Kidney (tissue), 13 donors: ENCODE measurements at regions not wholly inside any gene's neighbourhood (a gene's known extent, or its start where the extent isn't known, plus 50 kb on each side); places are given as distances from the start of the nearest gene placed in this dataset.
A peak's percentile ranks its signal among the peaks of the same experiment; 100 is the strongest.

Experiments
- DNase-seq, 5 donors: peaks; one replicate each; pipeline ENCODE4 v3.0.0-alpha.2; 2013 to 2020
- FAIRE-seq: peaks from 2 replicates; lab custom pipeline; 2012; peaks lifted over from hg19 to GRCh38; lab: Jason Lieb, UNC
- H3K27ac ChIP-seq, 2 donors: one replicate each; pipeline ENCODE4 v1.7.0; 2013; ENCODE audit warnings: low read depth in 2 of 2, low read length in 2 of 2, inconsistent platforms in 1 of 2
- H3K27me3 ChIP-seq: one replicate; pipeline ENCODE4 v1.7.1; 2013; ENCODE audit warnings: low read length, inconsistent platforms; ENCODE audit not compliant: control insufficient read depth, insufficient read depth
- H3K36me3 ChIP-seq, 3 donors: one replicate each; pipeline versions ENCODE4 v1.7.0 to v1.7.1; 2013; ENCODE audit warnings: low read length in 3 of 3, control low read depth in 1 of 3, inconsistent platforms in 1 of 3; ENCODE audit not compliant: insufficient read depth in 3 of 3, control insufficient read depth in 2 of 3
- H3K4me1 ChIP-seq, 3 donors: one replicate each; pipeline versions ENCODE4 v1.7.0 to v1.7.1; 2013; ENCODE audit warnings: low read length in 3 of 3, inconsistent platforms in 1 of 3, low read depth in 1 of 3; ENCODE audit not compliant: control insufficient read depth in 2 of 3, insufficient read depth in 2 of 3
- H3K4me3 ChIP-seq, 3 donors: one replicate each; pipeline versions ENCODE4 v1.7.0 to v1.8.1; 2013; ENCODE audit warnings: low read length in 3 of 3, control low read depth in 1 of 3, inconsistent platforms in 1 of 3
- H3K9ac ChIP-seq, 3 donors: one replicate each; pipeline versions ENCODE4 v1.7.0 to v1.7.1; 2013; ENCODE audit warnings: low read length in 3 of 3, control low read depth in 1 of 3, inconsistent platforms in 1 of 3
- H3K9me3 ChIP-seq, 3 donors: one replicate each; pipeline versions ENCODE4 v1.7.0 to v1.7.1; 2013; ENCODE audit warnings: low read length in 3 of 3, control low read depth in 1 of 3, inconsistent platforms in 1 of 3; ENCODE audit not compliant: control insufficient read depth in 2 of 3, insufficient read depth in 1 of 3
- intact Hi-C: fragments of 100-400 bp; cut with DNase I; formaldehyde crosslinking; loops from one replicate; pipeline ENCODE4 v1.11.1; 2022
- TF ChIP-seq, protein P1 (sequence below): IDR thresholded peaks from 3 replicates; pipeline ENCODE4 v1.5.1; 2012; ENCODE audit warnings: mild to moderate bottlenecking, moderate library complexity, borderline replicate concordance; ENCODE audit not compliant: insufficient read depth; ENCODE audit errors: extremely low read depth
- donor health status: control.
- donor health status: control.
- donor health status: control.
- donor health status: control.
- donor health status: control.
- donor health status: DM: yes; HTN: yes; CAD: no.
- donor health status: Normal renal cell carcinoma (clear cell type).

DNA sequence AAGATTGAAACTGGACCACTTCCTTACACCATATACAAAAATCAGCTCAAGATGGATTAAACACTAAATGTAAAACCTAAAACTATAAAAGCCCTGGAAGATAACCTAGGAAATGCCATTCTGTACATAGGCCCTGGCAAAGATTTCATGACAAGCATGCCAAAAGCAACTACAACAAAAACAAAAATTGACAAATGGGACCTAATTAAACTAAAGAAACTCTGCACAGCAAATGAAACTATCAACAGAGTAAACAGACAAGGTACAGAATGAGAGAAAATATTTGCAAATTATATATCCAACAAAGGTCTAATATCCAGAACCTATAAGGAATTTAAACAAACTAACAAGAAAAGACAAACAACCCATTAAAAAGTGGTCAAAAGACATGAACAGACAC lies 173.1 kb upstream of the CCDC54 start:
- Histone ChIP-seq H3K27ac (no peak overlapping the region), H3K4me3 (no peak overlapping the region), H3K36me3 (no peaks in the 10 kb centered on the region), H3K4me1 (peaks cover 3% of the 10 kb centered on the region in 3 donors), H3K9me3 (no peaks in the 10 kb centered on the region), H3K9ac (no peak overlapping the region), H3K27me3 (no peaks in the 10 kb centered on the region)
- FAIRE-seq (no peak), DNase-seq (no peak)
- TF ChIP-seq, protein P1, sequence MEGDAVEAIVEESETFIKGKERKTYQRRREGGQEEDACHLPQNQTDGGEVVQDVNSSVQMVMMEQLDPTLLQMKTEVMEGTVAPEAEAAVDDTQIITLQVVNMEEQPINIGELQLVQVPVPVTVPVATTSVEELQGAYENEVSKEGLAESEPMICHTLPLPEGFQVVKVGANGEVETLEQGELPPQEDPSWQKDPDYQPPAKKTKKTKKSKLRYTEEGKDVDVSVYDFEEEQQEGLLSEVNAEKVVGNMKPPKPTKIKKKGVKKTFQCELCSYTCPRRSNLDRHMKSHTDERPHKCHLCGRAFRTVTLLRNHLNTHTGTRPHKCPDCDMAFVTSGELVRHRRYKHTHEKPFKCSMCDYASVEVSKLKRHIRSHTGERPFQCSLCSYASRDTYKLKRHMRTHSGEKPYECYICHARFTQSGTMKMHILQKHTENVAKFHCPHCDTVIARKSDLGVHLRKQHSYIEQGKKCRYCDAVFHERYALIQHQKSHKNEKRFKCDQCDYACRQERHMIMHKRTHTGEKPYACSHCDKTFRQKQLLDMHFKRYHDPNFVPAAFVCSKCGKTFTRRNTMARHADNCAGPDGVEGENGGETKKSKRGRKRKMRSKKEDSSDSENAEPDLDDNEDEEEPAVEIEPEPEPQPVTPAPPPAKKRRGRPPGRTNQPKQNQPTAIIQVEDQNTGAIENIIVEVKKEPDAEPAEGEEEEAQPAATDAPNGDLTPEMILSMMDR, result no peak
- intact Hi-C loops, result no loop called here

DNA sequence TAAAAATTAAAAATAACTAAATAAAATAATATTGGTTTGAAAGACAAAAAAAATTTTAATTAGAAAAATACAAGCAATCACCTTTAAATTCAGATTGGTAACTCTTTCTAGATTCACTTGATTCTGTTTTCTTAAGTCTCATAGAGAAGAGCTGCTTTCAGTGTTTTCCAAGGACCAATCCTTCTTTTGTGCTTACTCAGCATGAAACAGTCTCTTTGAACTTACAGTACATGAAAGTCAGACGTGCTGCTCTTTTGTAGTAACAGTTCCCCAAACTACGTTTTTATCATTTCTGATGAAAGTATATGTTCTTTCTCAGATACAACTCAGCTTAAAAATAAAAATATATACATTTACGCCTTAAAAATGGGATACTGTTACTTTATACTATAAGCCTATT lies 171.9 kb upstream of the CCDC54 start:
- intact Hi-C loops, result no loop called here
- DNase-seq, result no peak
- Histone ChIP-seq H3K36me3 (no peaks in the 10 kb centered on the region), H3K27me3 (no peaks in the 10 kb centered on the region), H3K27ac (no peak overlapping the region), H3K4me1 (peaks cover 0 to 3% (median 3%) of the 10 kb centered on the region in 3 donors), H3K4me3 (no peak overlapping the region), H3K9me3 (no peaks in the 10 kb centered on the region), H3K9ac (no peak overlapping the region)
- peak; percentile 32 for FAIRE-seq
- TF ChIP-seq, protein P1, result no peak

DNA sequence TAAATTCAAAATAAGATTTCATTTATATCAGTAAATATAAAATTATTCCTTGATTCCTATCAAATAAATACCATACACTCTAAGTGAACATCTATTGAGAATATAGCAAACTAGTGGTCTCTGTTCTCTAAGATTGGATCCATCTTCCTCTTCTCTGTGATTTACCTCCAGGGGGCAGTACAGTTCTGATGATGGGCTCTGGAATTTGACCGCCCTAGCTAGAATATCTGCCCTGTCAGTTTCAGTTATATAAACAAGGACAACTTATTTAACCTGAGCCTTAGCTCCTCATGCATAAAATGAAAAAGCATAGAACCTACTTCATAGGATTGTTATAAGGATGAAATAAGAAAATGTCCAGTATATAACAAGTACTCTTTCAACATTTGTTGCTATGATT lies 171.1 kb upstream of the CCDC54 start:
- peaks cover 0 to 3% (median 3%) of the 10 kb centered on the region in 3 donors for H3K4me1 ChIP-seq
- H3K9ac ChIP-seq, result no peak overlapping the region
- DNase-seq (peak in 2 of 5 donors; percentile 38 to 60), FAIRE-seq (no peak)
- H3K27ac ChIP-seq, result no peak overlapping the region
- H3K4me3 ChIP-seq, result no peak overlapping the region
- TF ChIP-seq, protein P1, result peak; percentile 37
- intact Hi-C loops, result no loop called here
- H3K36me3 ChIP-seq, result no peaks in the 10 kb centered on the region
- H3K9me3 ChIP-seq, result no peaks in the 10 kb centered on the region
- H3K27me3 ChIP-seq, result no peaks in the 10 kb centered on the region

DNA sequence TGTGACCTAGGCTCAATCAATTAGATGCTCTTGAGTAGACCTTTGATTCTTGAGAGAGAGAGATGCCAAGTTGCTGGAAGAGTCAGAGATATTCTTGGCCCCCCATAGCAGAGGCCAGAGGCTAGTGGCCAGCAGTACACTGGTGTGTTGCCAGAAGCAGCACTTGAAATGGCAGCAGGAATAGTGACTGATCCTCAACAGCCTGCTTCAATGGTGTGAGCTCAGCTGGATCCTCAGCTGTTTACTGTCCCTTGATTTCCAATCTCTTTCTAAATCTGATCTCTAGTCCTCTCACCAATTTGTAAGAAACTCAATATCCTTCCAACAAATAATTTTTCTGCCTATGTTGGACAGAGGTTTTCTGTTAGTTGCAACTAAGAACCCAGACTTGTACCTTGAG lies 170.3 kb upstream of the CCDC54 start:
- no peaks in the 10 kb centered on the region for H3K27me3 ChIP-seq
- no peaks in the 10 kb centered on the region for H3K36me3 ChIP-seq
- FAIRE-seq, result no peak
- TF ChIP-seq, protein P1, result no peak
- H3K4me3 ChIP-seq, result no peak overlapping the region
- intact Hi-C loops, result no loop called here
- H3K27ac ChIP-seq, result no peak overlapping the region
- H3K9me3 ChIP-seq, result no peaks in the 10 kb centered on the region
- DNase-seq, result no peak
- peaks cover 0 to 3% (median 3%) of the 10 kb centered on the region in 3 donors for H3K4me1 ChIP-seq
- no peak overlapping the region for H3K9ac ChIP-seq
